CD14-positive monocyte (primary cell): ENCODE measurements at regions not wholly inside any gene's neighbourhood (a gene's known extent, or its start where the extent isn't known, plus 50 kb on each side); places are given as distances from the start of the nearest gene placed in this dataset.

Experiments used
- DNase-seq, 3 donors: peaks; one replicate each; pipeline ENCODE4 v3.0.0-alpha.2; 2011 to 2022
- H2AFZ ChIP-seq: 2 replicates; pipeline ENCODE4 v1.6.0; 2012; ENCODE audit warnings: mild to moderate bottlenecking, low read depth, low read length, inconsistent platforms; ENCODE audit not compliant: insufficient read depth, poor library complexity, severe bottlenecking
- H3K27ac ChIP-seq, 2 donors: 1 replicate in 1 of 2; 2 replicates in 1 of 2; pipeline ENCODE4 v1.5.1; 2012 to 2013; ENCODE audit warnings: low read length in 2 of 2, control low read depth in 1 of 2, inconsistent platforms in 1 of 2, low read depth in 1 of 2, mild to moderate bottlenecking in 1 of 2
- H3K27me3 ChIP-seq, 2 donors: one replicate each; pipeline versions ENCODE4 v1.6.0 to v1.6.1; 2011 to 2013; ENCODE audit warnings: low read length in 2 of 2; ENCODE audit not compliant: control insufficient read depth in 2 of 2, insufficient read depth in 2 of 2
- H3K36me3 ChIP-seq, 2 donors: replicated peaks in 1 of 2; 1 replicate in 1 of 2; 2 replicates in 1 of 2; pipeline versions ENCODE4 v1.5.1 to v1.6.1; 2012 to 2013; ENCODE audit warnings: low read length in 2 of 2, control low read depth in 1 of 2, inconsistent platforms in 1 of 2, mild to moderate bottlenecking in 1 of 2; ENCODE audit not compliant: insufficient read depth in 2 of 2, control insufficient read depth in 1 of 2
- H3K4me1 ChIP-seq, 2 donors: 1 replicate in 1 of 2; 2 replicates in 1 of 2; pipeline versions ENCODE4 v1.5.1 to v1.6.1; 2012 to 2013; ENCODE audit warnings: low read length in 2 of 2, control low read depth in 1 of 2, inconsistent platforms in 1 of 2, mild to moderate bottlenecking in 1 of 2, moderate library complexity in 1 of 2; ENCODE audit not compliant: insufficient read depth in 2 of 2, control insufficient read depth in 1 of 2
- H3K4me2 ChIP-seq: replicated peaks from 2 replicates; pipeline ENCODE3; 2012; ENCODE audit warnings: low read length, moderate library complexity, mild to moderate bottlenecking; ENCODE audit not compliant: poor library complexity, severe bottlenecking; ENCODE audit errors: extremely low read depth
- H3K4me3 ChIP-seq, 3 experiments: fragments of 200-600 bp in 1 of 3; sonication (generic) in 1 of 3; replicated peaks in 1 of 3; 1 replicate in 2 of 3; 2 replicates in 1 of 3; pipeline ENCODE4 v1.5.1; 2011 to 2013; ENCODE audit warnings: low read length in 3 of 3, mild to moderate bottlenecking in 3 of 3, control low read depth in 2 of 3, low read depth in 2 of 3, inconsistent platforms in 1 of 3, moderate library complexity in 1 of 3
- H3K79me2 ChIP-seq: 2 replicates; pipeline ENCODE4 v1.6.0; 2012; ENCODE audit warnings: mild to moderate bottlenecking, control low read depth, inconsistent platforms, low read length, moderate library complexity; ENCODE audit not compliant: insufficient read depth
- H3K9ac ChIP-seq: 2 replicates; pipeline ENCODE4 v1.6.0; 2017; ENCODE audit warnings: low read length, mild to moderate bottlenecking; ENCODE audit not compliant: insufficient read depth, poor library complexity, severe bottlenecking
- H3K9me3 ChIP-seq, 2 donors: replicated peaks in 1 of 2; 1 replicate in 1 of 2; 2 replicates in 1 of 2; pipeline versions ENCODE4 v1.5.1 to v1.6.1; 2012 to 2013; ENCODE audit warnings: low read length in 2 of 2, control low read depth in 1 of 2; ENCODE audit not compliant: control insufficient read depth in 1 of 2, insufficient read depth in 1 of 2
- H4K20me1 ChIP-seq: 2 replicates; pipeline ENCODE4 v1.6.0; 2012; ENCODE audit warnings: mild to moderate bottlenecking, low read length, control low read depth, moderate library complexity; ENCODE audit not compliant: insufficient read depth
- H3K27ac Mint-ChIP-seq, 7 donors: one replicate each; pipeline ENCODE4 v1.8.0; 2020; ENCODE audit warnings: mild to moderate bottlenecking in 7 of 7, mixed read lengths in 7 of 7, moderate library complexity in 6 of 7, inconsistent platforms in 2 of 7
- H3K27me3 Mint-ChIP-seq, 3 donors: one replicate each; pipeline ENCODE4 v1.8.0; 2021 to 2022; ENCODE audit warnings: low read depth in 3 of 3, mild to moderate bottlenecking in 3 of 3, mixed read lengths in 3 of 3, moderate library complexity in 3 of 3, inconsistent platforms in 1 of 3
- H3K36me3 Mint-ChIP-seq, 2 donors: one replicate each; pipeline ENCODE4 v1.8.0; 2020; ENCODE audit warnings: mixed read lengths in 2 of 2, inconsistent platforms in 1 of 2, mild to moderate bottlenecking in 1 of 2
- H3K4me1 Mint-ChIP-seq: one replicate; pipeline ENCODE4 v1.8.0; 2020; ENCODE audit warnings: mild to moderate bottlenecking, mixed read lengths
- H3K4me3 Mint-ChIP-seq, 2 donors: one replicate each; pipeline ENCODE4 v1.8.0; 2020; ENCODE audit warnings: mild to moderate bottlenecking in 2 of 2, mixed read lengths in 2 of 2, moderate library complexity in 1 of 2
- H3K9me3 Mint-ChIP-seq, 7 donors: one replicate each; pipeline ENCODE4 v1.8.0; 2020 to 2022; ENCODE audit warnings: mixed read lengths in 7 of 7, mild to moderate bottlenecking in 6 of 7, moderate library complexity in 6 of 7, inconsistent platforms in 2 of 7
- WGBS: methylation state at CpG from one replicate; pipeline ENCODE4 v1.1.5; 2013; ENCODE audit warnings: missing lambda C conversion rate; ENCODE audit not compliant: insufficient coverage; 5-methylcytosine and 5-hydroxymethylcytosine counted together
- intact Hi-C, 2 donors: fragments of 100-400 bp; cut with micrococcal nuclease; formaldehyde crosslinking; loops; one replicate each; pipeline versions ENCODE4 v1.15.0 to v1.15.1; 2023
- TF ChIP-seq, protein P1 (sequence below): fragments of 200-600 bp; IDR thresholded peaks from one replicate; pipeline ENCODE4 v1.8.0; 2022; ENCODE audit warnings: antibody characterized with exemption, mild to moderate bottlenecking

DNA sequence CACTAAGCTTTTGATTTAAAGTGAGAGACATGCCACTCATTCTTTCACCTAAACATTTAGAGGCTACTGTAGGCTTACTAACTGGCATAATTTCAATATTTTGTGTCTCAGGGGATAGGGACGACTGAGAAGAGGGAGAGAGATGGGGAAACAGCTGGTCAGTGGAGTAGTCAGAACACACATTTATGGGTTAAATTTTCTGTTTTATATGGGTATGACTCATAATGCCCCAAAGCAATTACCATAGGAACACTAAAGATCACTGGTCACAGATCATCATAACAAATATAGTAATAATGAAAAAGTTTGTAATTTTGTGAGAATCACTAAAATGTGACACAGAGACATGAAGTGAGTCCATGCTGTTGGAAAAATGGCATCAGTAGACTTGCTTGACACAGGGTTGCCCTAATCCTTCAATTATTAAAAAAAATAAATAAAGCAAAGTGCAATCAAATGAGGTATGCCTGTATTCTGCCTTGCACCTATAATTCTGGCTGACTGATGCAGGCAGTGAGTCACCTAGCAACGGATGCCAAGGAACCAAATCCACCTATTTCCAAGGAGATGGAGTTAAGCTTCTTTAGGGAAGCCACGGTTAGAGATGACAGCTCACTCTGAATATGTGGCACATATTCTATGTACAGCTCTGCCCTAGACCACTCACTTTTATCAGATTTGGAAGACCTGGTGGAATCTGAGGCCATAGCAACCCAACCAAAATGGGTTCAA lies 166.1 kb downstream of the MARCHF11 start:
- no peak overlapping the region for H3K27ac Mint-ChIP-seq
- no peak overlapping the region for H3K4me3 Mint-ChIP-seq
- peaks cover 4 to 11% (median 7%) of the 10 kb centered on the region in 7 donors for H3K9me3 Mint-ChIP-seq
- no peaks in the 10 kb centered on the region for H3K27me3 Mint-ChIP-seq
- intact Hi-C loops, result no loop called here
- DNase-seq, result no peak
- Histone ChIP-seq H3K4me1 (no peaks in the 10 kb centered on the region), H3K9me3 (peaks cover 20 to 69% of the 10 kb centered on the region in 2 donors), H3K4me3 (no peak overlapping the region), H2AFZ (no peak overlapping the region), H3K9ac (no peak overlapping the region), H3K27ac (no peak overlapping the region), H3K36me3 (no peaks in the 10 kb centered on the region), H3K27me3 (no peaks in the 10 kb centered on the region), H3K4me2 (no peak overlapping the region), H4K20me1 (no peaks in the 10 kb centered on the region), H3K79me2 (no peaks in the 10 kb centered on the region)
- no peaks in the 10 kb centered on the region for H3K36me3 Mint-ChIP-seq
- H3K4me1 Mint-ChIP-seq, result no peaks in the 10 kb centered on the region
- WGBS, result no CpG with 5 or more reads among the region's 3 CpGs
- TF ChIP-seq, protein P1, sequence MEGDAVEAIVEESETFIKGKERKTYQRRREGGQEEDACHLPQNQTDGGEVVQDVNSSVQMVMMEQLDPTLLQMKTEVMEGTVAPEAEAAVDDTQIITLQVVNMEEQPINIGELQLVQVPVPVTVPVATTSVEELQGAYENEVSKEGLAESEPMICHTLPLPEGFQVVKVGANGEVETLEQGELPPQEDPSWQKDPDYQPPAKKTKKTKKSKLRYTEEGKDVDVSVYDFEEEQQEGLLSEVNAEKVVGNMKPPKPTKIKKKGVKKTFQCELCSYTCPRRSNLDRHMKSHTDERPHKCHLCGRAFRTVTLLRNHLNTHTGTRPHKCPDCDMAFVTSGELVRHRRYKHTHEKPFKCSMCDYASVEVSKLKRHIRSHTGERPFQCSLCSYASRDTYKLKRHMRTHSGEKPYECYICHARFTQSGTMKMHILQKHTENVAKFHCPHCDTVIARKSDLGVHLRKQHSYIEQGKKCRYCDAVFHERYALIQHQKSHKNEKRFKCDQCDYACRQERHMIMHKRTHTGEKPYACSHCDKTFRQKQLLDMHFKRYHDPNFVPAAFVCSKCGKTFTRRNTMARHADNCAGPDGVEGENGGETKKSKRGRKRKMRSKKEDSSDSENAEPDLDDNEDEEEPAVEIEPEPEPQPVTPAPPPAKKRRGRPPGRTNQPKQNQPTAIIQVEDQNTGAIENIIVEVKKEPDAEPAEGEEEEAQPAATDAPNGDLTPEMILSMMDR, result no peak

DNA sequence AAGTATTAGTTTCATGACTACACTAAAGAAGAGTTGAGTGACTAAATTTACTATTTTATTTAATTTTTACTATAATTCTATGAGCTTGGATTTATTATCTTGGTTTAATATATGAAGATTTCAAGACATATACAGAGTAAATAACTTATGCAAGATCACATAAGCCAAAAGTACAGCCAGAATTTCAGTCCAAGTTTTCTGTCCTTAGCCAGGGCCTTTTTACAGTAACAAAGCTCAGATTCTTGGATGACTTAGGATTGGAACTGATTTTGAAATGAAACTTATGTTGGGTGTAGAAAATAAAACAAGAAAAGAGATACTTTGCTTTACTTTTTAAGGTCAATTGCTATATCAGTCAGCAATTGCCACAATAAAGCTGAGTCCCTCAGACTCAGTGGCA lies 170.3 kb downstream of the MARCHF11 start:
- no peak for DNase-seq
- Histone ChIP-seq H3K4me3 (no peak overlapping the region), H3K27me3 (no peaks in the 10 kb centered on the region), H2AFZ (no peak overlapping the region), H3K79me2 (no peaks in the 10 kb centered on the region), H4K20me1 (no peaks in the 10 kb centered on the region), H3K4me2 (no peak overlapping the region), H3K9ac (no peak overlapping the region), H3K4me1 (no peaks in the 10 kb centered on the region), H3K9me3 (peaks cover 20 to 57% of the 10 kb centered on the region in 2 donors), H3K36me3 (no peaks in the 10 kb centered on the region), H3K27ac (no peak overlapping the region)
- no peaks in the 10 kb centered on the region for H3K36me3 Mint-ChIP-seq
- peaks cover 4 to 12% (median 8%) of the 10 kb centered on the region in 7 donors for H3K9me3 Mint-ChIP-seq
- no peaks in the 10 kb centered on the region for H3K27me3 Mint-ChIP-seq
- H3K27ac Mint-ChIP-seq, result no peak overlapping the region
- intact Hi-C loops, result no loop called here
- TF ChIP-seq, protein P1, result no peak
- no peak overlapping the region for H3K4me3 Mint-ChIP-seq
- no peaks in the 10 kb centered on the region for H3K4me1 Mint-ChIP-seq
